Lower lobe of right lung (tissue), 2 donors: ENCODE measurements at regions not wholly inside any gene's neighbourhood (a gene's known extent, or its start where the extent isn't known, plus 50 kb on each side); places are given as distances from the start of the nearest gene placed in this dataset.

Experiments
- ATAC-seq, 2 donors: fragments of 200-7000 bp; cut with Tn5 transposase; one replicate each; pipeline ENCODE4 v1.9.1; 2020 to 2022; ENCODE audit warnings: mild to moderate bottlenecking in 2 of 2, moderate library complexity in 2 of 2
- DNase-seq: peaks from one replicate; pipeline ENCODE4 v3.0.0-alpha.2; 2020
- H3K27ac ChIP-seq: fragments of 200-600 bp; one replicate; pipeline ENCODE4 v1.8.0; 2022
- H3K27me3 ChIP-seq: fragments of 200-600 bp; one replicate; pipeline ENCODE4 v1.8.0; 2022; ENCODE audit warnings: low read depth
- H3K36me3 ChIP-seq: fragments of 200-600 bp; one replicate; pipeline ENCODE4 v1.8.0; 2022; ENCODE audit warnings: mild to moderate bottlenecking
- H3K4me1 ChIP-seq: fragments of 200-600 bp; one replicate; pipeline ENCODE4 v1.8.0; 2022
- H3K4me3 ChIP-seq: fragments of 200-600 bp; one replicate; pipeline ENCODE4 v1.8.0; 2022; ENCODE audit warnings: mild to moderate bottlenecking
- H3K9me3 ChIP-seq: fragments of 200-600 bp; one replicate; pipeline ENCODE4 v1.8.0; 2022
- intact Hi-C: fragments of 100-400 bp; cut with DNase I; formaldehyde crosslinking; loops from one replicate; pipeline ENCODE4 v1.11.0; 2022
- TF ChIP-seq, protein P1 (sequence below): fragments of 200-600 bp; IDR thresholded peaks from one replicate; pipeline ENCODE4 v1.8.0; 2022; ENCODE audit warnings: antibody characterized with exemption, mild to moderate bottlenecking
- donor health status: DM: no; HTN: yes; CAD: no; lungs with severe emphysema.

DNA sequence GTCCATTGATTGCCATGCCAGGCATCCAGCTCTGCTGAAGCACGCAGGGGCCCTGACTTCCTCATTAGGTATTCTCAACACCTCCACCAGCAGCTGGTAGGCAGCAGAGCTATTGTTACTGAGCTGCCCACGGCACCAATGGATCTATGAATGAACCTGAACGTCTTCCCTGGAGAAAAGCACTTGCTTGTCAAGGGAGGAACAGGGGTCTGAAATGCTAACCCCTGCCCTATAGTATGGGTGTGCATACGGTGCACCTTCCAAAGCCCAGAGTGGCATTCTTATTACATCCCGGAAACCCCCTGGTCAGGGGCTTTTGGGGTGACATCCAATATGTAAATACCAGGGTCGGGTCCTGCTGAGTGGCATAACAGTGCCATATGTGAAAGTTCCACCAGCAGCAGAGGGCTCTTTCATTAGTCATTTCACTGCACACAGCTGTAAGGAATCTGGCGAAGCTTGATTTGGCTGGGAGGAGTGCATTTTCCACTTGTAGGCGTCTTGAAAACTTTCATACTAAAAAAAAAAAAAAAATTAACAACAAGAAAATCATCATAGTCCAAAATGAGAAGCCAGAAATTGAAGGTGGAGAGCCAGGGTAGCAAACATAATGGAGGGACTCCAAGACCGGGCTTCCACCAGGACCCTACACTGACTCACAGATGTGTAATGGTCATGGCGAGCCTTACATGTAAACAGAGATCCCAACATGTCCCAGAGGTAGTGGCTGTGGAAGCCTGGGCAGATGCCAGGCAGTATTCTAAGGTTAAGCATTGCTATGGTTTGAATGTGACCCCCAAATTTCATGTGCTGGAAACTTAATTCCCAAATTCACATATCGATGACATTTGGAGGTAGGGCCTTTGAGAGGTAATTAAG, 58.8 kb upstream of the PRDX6 start:
- ATAC-seq = no peak

DNA sequence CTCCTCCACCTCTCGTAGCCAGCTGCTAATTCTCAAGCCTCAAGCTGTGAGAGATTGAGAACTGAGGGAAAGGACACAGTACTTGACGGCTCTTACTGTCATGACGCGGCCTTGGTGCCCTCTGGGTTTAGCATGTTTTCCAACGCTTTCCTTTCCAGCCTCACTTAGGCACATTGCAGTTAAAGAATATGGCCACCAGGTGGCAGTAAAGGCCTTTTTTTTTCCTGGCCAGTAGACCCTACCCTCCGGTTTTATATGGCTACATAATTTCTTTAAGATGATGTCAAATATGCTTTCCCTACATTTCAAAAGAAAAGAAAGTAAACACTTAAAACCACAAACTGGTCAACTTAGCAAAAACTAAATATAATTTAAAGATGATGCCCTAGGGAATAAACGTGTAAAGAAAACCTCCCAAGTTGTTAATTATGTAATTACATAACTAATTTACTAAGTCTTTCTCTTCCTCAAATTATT, 56.8 kb upstream of the PRDX6 start:
- TF ChIP-seq, protein P1, sequence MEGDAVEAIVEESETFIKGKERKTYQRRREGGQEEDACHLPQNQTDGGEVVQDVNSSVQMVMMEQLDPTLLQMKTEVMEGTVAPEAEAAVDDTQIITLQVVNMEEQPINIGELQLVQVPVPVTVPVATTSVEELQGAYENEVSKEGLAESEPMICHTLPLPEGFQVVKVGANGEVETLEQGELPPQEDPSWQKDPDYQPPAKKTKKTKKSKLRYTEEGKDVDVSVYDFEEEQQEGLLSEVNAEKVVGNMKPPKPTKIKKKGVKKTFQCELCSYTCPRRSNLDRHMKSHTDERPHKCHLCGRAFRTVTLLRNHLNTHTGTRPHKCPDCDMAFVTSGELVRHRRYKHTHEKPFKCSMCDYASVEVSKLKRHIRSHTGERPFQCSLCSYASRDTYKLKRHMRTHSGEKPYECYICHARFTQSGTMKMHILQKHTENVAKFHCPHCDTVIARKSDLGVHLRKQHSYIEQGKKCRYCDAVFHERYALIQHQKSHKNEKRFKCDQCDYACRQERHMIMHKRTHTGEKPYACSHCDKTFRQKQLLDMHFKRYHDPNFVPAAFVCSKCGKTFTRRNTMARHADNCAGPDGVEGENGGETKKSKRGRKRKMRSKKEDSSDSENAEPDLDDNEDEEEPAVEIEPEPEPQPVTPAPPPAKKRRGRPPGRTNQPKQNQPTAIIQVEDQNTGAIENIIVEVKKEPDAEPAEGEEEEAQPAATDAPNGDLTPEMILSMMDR = peak; percentile 92
- DNase-seq (peak; percentile 58), ATAC-seq (peak; percentile 88 to 91)
- no peak overlapping the region for H3K27ac ChIP-seq
- intact Hi-C loops = no loop called here
- H3K27me3 ChIP-seq = no peaks in the 10 kb centered on the region
- peaks cover 3% of the 10 kb centered on the region for H3K36me3 ChIP-seq
- peaks cover 7% of the 10 kb centered on the region for H3K4me1 ChIP-seq
- no peaks in the 10 kb centered on the region for H3K9me3 ChIP-seq
- no peak overlapping the region for H3K4me3 ChIP-seq

More for the DNA sequence above, 58.8 kb upstream of the PRDX6 start:
- intact Hi-C loops = no loop called here
- DNase-seq = no peak
- H3K4me1 ChIP-seq = peaks cover 7% of the 10 kb centered on the region
- no peaks in the 10 kb centered on the region for H3K27me3 ChIP-seq
- TF ChIP-seq, protein P1 = no peak
- H3K36me3 ChIP-seq = peaks cover 3% of the 10 kb centered on the region
- H3K4me3 ChIP-seq = no peak overlapping the region
- no peak overlapping the region for H3K27ac ChIP-seq
- no peaks in the 10 kb centered on the region for H3K9me3 ChIP-seq

DNA sequence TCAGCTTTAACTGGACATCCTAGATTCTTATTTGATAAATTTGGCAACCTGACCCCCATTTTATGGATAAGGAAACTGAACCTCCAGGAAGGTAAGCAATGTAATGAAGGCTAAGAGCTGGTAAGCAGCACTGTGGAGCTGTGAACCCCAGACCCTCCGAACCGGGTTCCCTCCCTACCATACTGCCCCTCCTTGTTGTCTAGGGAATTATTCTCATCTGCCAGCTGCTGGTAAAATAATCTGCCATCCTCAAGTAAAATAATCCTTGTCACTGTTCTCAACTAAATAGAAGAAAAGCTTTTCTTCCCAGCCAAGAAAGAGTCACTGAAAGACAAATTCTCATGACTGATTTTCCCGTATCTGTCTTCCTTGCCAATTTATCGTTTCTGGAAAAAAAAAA, 55.8 kb upstream of the PRDX6 start:
- Histone ChIP-seq H3K27ac (no peak overlapping the region), H3K9me3 (no peaks in the 10 kb centered on the region), H3K36me3 (peaks cover 3% of the 10 kb centered on the region), H3K4me1 (peaks cover 7% of the 10 kb centered on the region), H3K27me3 (no peaks in the 10 kb centered on the region), H3K4me3 (no peak overlapping the region)
- no peak for DNase-seq
- ATAC-seq = no peak
- intact Hi-C loops = no loop called here
- TF ChIP-seq, protein P1 = no peak

- ATAC-seq (no peak), DNase-seq (no peak)
- no peaks in the 10 kb centered on the region for H3K27me3 ChIP-seq
- no peaks in the 10 kb centered on the region for H3K9me3 ChIP-seq
- TF ChIP-seq, protein P1 = no peak
- no peak overlapping the region for H3K27ac ChIP-seq
- H3K4me3 ChIP-seq = no peak overlapping the region
- peaks cover 7% of the 10 kb centered on the region for H3K4me1 ChIP-seq
- H3K36me3 ChIP-seq = peaks cover 2% of the 10 kb centered on the region
- intact Hi-C loops = no loop called here
Observed at GRCh38 chr1:173421789-173422188, 55.3 kb upstream of the PRDX6 start.

DNA sequence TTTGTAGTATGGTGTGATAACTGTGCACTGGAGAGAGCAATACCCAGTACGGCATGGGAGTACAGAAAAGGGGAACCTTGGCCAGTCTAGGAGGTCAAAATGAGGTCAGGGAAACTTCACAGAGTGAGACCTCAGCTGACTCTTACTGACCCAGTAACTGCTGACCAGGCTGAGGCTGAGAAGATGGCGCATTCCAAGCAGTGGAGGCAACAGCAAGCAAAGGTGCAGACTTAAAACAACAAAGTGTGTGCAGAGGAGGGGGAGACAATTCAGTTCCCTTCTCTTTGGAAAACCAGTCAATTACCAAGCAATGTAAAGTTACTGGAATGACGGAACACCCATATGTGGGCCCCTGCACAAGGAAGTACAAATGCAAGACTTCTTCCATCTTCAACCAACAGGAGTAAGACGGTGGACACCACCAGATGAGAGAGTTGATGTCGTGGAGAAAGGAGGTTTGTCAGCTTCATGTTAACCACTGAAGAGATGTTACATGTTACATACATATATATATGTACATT, 54.6 kb upstream of the PRDX6 start:
- H3K4me3 ChIP-seq = no peak overlapping the region
- H3K9me3 ChIP-seq = no peaks in the 10 kb centered on the region
- no peak for DNase-seq
- no peaks in the 10 kb centered on the region for H3K27me3 ChIP-seq
- intact Hi-C loops = no loop called here
- H3K36me3 ChIP-seq = no peaks in the 10 kb centered on the region
- no peak overlapping the region for H3K27ac ChIP-seq
- peak; percentile 69 to 87 for ATAC-seq
- peaks cover 7% of the 10 kb centered on the region for H3K4me1 ChIP-seq
- TF ChIP-seq, protein P1 = no peak
